Iris pigment epithelial cell (primary cell): ENCODE measurements at regions not wholly inside any gene's neighbourhood (a gene's known extent, or its start where the extent isn't known, plus 50 kb on each side); places are given as distances from the start of the nearest gene placed in this dataset.

Experiments
- DNase-seq: peaks from one replicate; pipeline ENCODE4 v3.0.0-alpha.2; 2011; ENCODE audit warnings: low read depth

DNA sequence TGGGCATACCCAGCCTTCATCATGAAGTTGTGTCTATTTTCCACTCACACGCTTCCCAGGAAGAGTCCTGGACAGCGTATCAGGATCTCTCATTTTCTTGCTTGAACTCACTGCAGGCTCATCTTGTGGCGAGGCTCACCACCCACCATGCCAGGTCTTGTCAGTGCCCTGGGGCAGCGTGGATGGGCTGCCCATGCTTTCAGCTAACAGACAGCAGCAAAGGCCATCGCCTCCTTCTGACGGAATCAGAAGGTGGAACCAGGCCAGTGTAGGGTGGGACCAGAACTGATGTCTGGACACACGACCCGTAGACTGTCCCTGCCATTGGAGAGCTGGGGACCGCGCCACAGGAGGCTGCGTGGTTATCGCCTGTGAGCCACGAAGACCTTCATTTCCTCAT lies 169.4 kb downstream of the FOXL1 start:
- DNase-seq, result no peak

DNA sequence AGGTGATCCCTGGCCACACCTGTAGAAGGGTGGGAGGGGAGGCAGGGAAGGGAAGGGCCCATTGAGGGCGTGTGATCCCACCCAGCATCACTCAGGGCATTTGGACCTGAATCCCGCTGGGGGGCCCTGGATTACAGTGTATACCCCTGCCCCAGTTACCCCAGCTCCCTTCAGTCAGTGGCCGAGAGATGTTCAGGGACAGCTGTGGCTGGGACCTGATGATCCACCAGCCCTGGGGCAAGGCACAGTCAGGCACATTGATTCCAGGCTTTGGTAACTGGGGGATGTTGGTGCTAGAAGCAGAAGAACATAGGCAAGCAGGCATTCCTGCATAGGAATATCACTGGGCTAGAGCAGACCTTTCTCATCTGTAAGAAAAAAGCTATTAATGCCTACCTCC lies 170.3 kb downstream of the FOXL1 start:
- DNase-seq, result no peak

DNA sequence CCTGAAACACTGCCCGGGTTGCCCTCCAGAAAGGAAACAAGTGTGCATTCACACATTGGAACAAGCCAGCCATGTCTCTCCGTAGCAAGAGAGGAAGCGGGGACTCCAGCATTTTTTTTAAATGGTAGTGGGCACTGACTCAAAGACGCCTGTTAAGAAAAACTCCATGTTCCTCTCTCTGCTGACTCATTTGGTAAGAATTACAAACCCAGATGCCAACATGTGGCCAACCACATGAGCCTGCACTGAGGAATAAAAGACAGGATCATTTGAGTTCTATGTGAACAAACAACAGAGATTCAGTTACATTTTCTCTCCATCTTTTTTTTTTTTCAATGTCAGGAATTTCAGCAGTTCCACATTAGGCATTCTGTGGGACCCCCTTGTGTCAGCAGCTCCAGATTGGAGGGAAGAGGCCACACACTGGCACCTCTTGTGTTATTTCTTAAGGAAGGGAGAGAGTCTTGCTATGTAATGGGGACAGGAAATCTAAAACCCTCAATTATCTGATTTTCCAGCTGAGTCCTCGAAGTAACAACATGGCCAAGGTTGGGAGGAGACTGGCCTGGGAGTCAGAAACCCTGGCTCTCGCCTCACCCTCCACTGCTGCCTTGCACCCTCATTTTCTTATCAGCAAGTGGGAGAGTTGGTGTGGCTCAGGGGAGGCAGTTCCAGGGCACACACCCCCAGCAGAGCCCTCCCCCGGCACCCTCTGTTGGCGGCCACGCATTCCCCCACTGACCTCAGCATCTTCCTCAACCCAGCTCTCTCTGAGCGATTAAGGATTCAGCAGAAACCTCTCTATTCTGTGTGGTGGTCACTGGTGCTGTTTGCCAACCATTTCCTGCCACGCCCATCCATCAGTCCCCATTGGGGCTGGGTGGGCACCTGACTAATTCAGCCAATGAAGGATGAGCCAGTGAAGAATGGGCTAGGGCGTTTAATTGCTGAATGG lies 173.0 kb downstream of the FOXL1 start:
- peak; percentile 75 for DNase-seq

DNA sequence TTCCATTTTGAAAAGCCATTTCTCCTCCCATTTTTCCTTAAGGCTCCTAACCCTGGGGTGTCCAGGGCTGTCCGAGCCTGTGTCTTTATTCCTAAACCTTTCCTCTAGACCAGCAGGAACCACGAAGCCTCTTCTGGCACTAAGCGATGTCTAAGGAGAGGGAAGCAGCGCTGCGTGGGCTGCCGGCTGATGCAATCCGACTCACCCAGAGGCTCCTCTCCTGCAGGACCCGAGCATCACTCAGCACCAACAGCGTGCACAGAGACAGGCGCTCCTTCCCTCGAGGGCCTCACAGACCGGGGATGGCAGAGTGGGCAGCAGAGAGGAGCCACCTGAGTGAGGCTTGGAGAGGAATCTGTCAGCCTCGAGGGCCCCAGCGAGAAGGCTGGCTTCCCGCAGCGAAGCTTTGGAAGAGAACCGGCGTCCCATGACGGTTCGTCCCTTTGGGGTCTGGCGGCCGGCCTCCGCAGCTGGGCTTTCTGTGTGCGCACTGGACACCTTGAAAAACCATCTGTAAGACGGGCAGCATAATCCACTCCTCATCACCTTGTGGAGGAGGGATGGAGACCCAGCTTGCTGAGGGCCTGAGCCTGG lies 174.3 kb downstream of the FOXL1 start:
- no peak for DNase-seq

DNA sequence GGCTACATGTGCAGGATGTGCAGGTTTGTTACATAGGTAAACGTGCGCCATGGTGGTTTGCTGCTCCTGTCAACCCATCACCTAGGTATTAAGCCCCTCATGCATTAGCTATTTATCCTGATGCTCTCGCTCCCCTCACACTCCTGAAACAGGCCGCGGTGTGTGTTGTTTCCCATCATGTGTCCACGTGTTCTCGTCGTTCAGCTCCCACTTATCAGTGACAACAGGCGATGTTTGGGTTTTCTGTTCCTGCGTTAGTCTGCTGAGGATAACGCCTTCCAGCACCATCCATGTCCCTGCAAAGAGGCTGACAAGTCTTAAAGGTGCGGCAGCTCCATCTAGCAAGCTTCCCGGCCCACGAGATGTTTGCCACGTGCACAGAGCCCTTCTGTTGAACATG lies 175.1 kb downstream of the FOXL1 start:
- DNase-seq, result no peak

DNA sequence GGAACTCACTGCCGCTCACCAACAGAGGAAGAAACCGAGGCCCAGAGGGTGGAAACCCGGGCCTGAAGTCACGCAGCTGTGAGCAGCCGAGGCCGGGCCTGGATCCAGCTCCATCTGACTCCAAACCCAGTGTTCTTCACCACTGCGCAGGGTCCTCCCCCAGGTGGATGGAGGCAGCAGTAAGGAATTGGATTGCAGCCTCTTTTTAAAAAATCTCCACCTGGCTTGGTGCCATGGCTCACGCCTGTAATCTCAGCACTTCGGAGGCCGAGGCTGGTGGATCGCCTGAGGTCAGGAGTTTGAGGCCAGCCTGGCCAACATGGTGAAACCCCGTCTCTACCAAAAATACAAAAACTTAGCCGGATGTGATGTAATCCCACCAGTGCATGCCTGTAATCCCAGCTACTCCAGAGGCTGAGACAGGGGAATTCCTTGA lies 177.2 kb downstream of the FOXL1 start:
- no peak for DNase-seq

DNA sequence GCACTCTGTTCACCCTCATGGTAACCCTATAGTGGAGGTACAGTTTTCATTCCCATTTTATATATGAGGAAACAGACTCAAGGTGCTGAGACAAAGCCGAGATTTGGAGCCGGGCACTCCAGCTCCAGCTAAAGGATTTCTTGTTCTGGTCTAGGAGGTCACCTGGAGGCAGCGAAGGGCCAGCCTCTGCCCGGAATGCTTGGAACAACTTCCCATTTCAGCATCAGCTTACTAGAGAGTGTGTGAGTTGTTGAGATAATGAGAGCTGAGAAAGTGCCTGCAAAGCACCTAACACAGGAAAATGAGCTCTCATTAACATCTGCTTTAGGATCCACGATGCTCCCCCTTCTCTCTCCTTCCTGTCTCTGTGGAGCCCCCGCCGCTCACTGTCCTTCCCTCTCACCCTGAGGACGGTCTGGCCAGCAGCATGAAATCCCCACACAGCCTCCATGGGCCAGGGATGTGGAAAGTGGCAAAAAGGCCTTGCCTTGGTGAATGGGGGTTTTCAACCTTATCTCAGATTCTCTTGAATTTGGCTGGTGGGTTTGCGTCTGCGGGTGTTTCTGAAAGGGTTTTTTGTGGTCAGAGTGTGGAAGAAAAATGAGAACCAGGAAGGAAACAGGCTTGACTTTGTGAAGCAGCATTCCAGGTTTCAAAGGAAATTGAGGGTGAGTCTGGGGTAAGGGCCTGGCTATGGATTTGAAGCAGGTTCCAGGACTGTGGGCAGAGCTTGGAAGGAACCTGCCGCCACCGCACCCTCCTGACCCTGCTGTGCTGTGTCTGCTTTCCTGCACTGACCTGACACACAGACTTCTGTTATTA lies 178.7 kb downstream of the FOXL1 start:
- DNase-seq, result no peak

DNA sequence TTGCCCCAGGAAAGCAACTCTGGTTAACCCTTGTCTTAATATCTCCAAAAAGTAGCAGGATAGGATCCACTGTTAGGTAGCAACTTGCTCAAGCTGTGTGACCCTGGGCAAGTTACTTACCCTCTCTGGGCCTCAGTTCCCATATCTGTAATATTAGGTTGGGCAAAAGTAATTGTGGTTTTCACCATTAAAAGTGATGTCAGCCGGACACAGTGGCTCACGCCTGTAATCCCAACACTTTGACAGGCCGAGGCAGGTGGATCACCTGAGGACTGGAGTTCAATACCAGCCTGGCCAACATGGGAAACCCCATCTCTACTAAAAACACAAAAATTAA lies 179.3 kb downstream of the FOXL1 start:
- no peak for DNase-seq

DNA sequence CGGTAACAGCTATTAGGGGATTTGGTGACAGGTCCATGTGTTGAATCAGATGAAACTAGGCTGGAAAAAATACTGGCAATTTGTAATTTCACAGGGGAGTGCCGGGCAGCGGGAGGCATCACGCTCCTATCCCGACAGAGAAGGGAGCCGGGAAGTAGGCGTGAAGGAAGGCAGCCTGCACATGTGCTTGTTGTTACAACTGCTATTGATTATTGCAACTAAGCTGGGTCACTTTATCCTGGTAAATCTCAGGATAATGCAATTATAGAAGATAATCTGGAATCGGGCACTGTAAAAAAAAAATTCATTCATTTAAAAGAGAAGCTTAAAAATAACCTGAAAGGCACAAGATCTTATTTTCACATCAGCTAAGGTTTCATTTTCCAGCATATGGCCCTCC lies 180.6 kb downstream of the FOXL1 start:
- DNase-seq, result no peak

DNA sequence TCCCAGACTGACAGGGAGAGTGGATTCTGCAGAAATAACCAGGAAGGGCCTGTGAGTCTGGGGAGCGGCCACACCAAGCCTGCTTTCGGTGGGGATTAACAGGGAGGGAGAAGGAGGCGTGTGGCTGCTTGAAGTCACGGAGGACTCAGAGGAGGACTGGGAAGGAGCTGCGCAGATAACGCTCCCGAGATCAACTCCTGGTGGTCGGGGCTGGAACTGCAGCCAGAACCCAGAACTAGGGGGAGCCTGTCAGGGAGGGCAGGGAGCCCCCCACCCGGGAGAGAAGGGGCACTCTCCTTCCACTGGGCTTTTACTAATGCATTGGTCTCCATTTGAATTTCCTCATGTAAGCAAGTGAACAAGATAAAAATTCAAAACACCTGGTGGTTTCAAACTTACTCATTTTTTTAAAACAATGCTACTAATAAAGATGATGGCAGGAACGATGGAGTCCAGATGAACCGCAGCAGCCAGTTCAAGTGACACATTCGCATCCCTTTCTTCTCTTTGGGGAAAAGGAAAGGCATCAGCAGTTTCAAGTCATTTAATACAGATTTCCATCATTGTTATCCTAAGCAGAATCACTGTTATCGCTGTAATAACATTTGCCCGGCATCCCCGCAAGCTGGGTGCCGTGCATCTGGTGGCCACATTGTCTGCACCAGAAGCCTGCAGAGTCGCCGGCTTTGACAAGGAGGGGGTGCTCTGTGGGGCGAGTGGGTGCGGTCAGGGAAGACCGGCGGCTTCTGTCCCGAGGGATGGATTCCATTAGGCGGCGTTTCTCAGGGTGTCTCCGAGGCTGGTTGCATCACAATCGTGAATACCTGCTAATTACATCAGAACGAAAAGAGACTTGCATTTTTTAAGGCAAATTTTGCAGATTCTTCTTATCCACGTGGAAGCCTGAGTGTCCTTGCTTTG lies 183.0 kb downstream of the FOXL1 start:
- peak; percentile 68 for DNase-seq

DNA sequence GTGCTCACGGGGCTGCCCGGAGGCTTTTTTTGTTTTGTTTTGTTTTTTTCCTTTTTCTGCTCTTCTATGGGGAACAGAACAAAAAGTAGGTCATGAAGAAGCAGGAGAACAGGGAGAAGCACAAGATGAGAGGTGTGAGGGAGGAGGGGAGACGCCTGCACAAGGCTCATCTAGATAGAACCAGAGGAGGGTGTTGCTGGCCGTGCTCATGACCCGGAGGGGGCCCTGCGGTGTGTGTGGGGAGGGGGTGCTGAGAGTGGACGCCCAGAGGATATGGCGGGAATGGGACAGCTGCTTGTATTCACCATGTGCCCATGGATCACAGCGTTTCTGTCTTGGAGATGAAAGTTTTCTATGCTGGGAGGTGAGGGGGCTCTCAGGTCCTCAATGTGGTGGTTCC lies 183.7 kb downstream of the FOXL1 start:
- DNase-seq, result no peak

DNA sequence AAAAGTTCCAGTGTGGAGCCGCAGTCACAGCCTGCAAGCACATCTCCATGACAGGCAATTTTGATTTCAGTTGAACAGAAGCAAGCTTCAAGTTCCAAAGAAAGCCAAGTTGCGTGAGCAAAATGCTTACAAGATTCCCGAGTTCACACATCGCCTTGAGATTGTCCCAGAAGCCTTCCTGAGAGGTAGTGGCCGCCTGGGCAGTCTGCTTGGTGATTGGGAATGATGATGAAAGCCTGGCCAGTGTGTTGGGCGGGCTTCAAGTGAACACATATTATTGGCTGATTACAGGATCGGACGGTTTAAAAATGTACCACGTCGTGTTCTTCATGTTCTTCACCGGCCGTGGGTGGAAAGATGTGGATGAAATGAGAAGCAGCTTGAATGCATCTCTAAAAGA lies 185.5 kb downstream of the FOXL1 start:
- DNase-seq, result no peak

DNA sequence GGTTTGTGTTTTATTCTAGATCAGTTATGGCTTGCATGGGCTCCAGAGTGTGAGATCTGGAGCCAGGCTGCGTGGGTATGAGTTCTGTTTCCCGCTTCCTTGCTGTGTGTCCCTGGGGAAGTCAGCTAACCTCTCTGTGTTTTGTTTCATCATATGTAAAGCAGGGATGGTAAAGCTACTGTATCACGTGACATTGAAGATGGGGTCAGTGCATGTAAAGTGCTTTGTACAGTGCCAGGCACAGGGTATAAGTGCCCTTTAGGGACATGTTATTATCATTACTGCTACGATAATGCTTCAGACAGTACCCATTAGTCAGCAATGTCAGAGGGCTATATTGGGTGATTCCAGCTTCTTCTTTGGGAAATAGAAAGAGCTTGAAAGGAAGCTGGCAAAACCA lies 186.2 kb downstream of the FOXL1 start:
- DNase-seq, result no peak

DNA sequence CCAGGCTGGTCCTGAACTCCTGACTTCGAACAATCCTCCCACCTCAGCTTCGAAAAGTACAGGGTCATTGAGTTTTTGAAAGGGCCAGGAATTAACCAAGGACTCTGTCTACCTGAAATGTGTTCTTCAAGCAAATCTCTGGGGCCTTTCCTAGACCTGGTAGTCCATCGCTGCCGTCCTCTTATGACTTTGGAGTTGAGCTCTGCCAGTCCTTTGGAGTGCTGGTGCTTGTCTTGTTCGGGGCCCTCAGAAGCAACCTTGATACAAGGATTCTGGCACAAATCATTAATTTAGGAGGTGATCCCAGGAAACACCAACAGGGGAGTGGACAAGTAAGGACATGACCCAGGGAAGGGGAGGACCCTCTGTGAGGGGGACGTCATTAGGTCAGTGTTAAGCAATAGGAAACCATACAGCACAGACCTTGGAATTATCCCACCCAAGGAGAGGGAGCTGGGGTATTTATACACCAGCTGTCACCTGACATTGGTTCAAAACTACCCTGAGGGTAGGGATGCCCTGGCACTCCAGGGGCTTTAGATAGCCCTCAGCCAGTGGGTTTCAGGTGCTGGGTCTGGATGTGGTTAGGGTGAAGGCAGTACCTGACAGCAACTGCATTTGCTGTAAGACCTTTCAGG lies 187.2 kb downstream of the FOXL1 start:
- no peak for DNase-seq

DNA sequence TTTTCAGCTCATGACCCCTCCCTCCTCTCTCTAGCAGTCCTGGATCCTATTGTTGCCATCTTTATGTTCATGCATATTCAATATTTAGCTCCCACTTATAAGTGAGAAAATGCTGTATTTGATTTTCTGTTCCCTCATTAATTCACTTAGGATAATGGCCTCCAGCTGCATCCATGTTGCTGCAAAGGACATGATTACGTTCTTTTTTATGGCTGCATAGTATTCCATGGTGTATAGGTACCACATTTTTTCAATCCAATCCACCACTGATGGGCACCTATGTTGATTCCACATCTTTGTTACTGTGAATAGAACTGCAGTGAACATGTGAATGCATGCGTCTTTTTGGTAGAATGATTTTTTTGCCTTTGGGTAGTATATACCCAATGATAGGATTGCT lies 188.4 kb downstream of the FOXL1 start:
- DNase-seq, result no peak

DNA sequence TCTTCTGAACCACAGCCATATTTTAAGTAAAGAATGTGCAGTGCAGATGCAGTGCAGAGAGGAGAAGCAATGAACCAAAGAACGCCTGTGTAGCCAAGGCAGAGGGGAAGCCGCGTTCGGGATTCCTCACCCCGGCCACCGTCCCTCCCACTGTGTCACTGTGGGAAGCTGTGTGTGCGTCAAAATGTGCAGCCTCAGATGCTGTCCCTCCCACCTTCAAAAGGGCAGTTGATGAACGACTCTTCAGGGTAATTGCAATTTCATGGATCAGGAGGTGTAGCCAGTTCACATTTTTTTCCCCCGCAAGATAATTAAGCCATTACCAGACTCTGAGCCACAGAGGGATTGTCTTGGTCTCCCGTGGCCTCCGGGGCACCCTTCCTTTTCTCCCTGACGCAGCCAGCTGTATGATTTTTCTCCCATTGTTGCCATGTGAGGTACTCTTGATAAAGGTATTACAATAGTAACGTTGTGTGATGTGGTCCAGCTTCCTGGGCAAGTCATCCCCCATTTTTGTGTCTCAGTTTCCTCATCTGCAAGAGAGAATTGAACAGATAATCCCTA lies 190.0 kb downstream of the FOXL1 start:
- no peak for DNase-seq

DNA sequence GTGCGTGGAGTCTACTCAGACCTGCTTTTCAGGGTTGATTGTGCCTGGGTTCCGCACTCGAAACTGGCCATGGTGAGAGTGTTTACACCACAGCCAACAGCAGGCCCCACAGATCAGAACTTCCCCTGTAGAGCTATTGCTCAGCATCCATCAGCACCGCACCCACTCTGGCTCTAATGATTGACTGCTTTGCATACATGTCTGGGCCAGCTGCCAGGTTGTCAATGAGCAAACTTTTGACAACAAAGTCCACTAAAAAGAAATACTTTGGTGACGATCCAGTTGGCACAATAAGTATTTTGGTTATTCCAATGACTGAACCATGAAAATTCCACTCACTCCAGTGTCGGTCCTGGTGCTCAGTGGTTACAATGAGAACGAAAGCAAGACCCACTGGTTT lies 190.7 kb downstream of the FOXL1 start:
- peak; percentile 18 for DNase-seq

DNA sequence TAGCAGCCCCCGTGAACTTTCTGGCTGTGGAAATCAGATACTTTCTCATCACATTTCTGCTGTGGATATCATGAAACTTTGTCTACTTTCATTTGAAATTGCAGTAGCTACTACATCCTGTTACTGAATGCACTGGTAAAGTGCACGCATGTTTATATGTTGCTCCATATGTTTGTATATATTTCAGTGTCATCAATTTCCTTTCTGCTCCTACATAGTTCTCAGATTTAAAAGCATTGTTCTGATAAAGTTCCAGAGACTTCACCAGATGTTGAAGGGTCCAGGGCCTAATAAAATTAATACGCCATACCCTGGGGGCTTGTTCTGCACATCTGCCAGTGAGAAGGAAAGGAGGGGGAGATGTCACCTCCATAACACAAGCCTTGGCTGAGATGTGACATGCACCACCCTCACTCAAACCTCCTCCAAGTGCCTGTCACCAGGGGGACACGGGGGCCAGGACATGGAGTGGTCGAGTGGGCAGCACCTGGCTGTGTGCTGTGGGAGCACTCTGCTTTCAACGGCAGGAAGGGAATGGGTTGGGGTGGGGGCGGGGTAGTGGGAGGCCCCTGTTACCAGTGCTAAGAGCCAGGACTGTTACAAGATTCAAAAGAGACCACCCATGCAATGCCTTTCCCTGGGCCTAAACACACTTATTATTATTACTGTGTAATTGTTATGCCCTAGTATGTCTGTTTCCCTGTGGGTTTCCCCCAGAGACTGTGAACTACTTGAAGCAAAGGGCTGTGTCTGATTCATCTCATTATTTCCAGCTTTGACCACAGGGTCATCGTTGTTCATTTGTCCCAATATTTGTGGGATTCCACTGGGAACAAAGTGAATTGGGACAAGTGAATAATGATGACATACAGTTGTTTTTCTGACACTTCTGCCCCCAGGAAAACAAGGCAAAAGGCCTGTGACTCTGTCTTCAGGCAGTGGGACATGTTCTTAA lies 193.4 kb downstream of the FOXL1 start:
- peak; percentile 28 for DNase-seq

DNA sequence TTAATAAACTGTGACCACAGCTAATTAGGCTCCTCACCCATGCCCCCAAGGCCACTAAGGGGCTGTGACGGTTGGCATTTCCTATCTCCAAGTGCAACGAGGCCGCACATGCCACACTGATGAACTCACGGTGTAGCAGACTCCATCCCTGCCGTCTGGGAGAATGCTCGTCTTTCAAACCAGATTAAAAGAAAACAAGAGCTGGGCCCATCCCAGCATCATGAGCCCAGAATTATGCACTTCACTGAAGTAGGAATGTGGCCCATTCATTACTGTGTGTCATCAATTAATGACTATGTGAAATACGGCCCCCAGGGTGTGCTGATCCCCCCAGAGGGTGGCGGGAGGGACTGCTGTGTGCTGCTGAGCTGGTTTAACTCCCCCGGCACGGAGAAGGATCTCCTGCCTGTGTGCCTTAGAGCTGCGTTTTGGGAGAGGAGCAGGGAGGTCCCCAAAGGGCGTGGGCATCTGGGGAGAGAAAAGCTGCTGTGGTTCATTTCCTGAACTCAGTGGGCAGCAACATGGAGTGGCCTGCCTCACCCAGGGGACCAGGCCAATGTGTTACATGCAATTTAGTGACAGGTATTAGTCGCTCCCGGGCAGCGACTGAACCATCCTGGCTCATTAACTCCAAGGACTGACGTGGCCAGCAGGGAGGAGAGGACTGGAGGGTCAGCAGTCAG lies 194.5 kb downstream of the FOXL1 start:
- DNase-seq, result peak; percentile 66
